ENCODE measurements at regions not wholly inside any gene's neighbourhood (a gene's known extent, or its start where the extent isn't known, plus 50 kb on each side); places are given as distances from the start of the nearest gene placed in this dataset.

DNA sequence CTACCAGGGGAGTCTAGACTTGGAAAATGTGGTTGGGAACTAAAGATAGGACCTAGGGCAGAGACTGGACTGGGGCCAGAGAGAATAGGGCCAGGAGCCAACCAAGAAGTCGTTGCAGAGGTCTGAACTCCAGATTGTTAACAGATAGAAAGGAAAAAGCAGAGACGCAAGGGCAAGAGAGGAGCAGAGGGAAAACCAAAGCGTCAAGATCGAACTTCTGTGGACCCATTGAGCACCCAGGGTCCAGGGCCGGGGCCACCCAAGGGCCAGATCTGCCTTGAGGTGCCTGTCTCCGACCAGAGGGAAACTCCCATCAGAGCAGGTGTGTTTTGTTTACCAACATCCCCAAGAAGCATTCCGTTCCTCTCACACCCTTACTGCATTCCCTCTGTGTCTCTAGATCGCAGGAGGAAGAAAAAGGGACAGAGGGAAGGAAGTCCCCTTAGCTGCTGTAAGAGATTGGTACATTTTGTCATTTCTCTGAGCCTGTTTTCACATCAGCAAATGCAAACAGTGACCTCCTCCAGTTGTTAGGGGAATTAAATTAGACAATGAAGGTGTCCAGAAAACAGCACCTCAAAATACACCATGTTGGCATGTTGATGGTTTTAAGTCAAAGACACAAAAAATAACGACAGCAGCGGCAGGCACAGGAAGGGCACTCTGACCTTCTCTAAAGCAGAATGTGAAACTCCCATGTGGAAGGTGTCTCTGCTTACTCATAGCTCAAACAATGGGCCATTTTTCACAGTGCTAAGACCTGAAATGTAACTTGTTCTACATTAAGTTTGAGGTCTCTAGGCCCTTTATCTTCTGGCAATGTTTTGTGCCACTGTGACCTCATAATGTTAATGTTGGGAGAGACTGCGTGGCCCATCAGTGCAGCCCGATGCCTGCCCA lies 105.8 kb upstream of the RAB4A start:
- TF ChIP-seq CTCF (IDR thresholded peaks at IDR 0.05): no peak
- TF ChIP-seq POLR2A (IDR thresholded peaks at IDR 0.05): no peak
- peaks cover 0 to 13% of the 10 kb centered on the region in 2 donors for H3K4me1 ChIP-seq (replicated peaks in 1 of 2)
- no peak for DNase-seq
- H3K9me3 ChIP-seq (replicated peaks in 1 of 3): no peaks in the 10 kb centered on the region
- H3K36me3 ChIP-seq (replicated peaks in 1 of 2): no peaks in the 10 kb centered on the region
- H3K27ac ChIP-seq: no peak overlapping the region
- intact Hi-C loops (cut with DNase I): no loop called here
- WGBS, 4 donors: 65 to 73% (median 70%) methylated on average over 12 of the region's 12 CpGs
- H3K4me3 ChIP-seq: no peak overlapping the region
- H3K27me3 ChIP-seq: no peaks in the 10 kb centered on the region

DNA sequence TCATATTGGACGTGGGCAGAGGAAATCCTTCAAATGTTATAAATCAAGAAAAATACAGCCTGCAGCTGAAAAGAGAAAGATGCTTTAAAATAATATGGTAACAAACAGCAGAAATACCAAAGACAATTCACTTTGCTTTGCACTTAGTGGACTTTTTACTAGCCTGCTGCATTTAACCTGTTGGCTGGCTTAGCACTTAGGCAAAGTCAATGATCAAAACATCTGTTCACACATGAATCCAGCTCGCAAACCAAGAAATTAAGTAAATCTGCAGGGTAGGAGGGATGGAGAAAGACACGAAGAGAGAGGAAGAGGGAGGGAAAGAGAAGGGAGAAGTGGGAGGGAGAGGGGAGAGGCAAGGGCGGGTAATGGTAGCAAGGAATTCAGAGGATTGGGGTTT lies 103.6 kb upstream of the RAB4A start:
- WGBS, 4 donors: 82 to 89% (median 84%) methylated on average over 4 of the region's 4 CpGs
- Histone ChIP-seq H3K4me1 (replicated peaks in 1 of 2) (peaks cover 11 to 25% of the 10 kb centered on the region in 2 donors), H3K27me3 (no peaks in the 10 kb centered on the region), H3K27ac (no peak overlapping the region), H3K9me3 (replicated peaks in 1 of 3) (no peaks in the 10 kb centered on the region), H3K4me3 (no peak overlapping the region), H3K36me3 (replicated peaks in 1 of 2) (no peaks in the 10 kb centered on the region)
- TF ChIP-seq POLR2A (IDR thresholded peaks at IDR 0.05): no peak
- TF ChIP-seq CTCF (IDR thresholded peaks at IDR 0.05): no peak
- intact Hi-C loops (cut with DNase I): no loop called here
- DNase-seq: no peak

DNA sequence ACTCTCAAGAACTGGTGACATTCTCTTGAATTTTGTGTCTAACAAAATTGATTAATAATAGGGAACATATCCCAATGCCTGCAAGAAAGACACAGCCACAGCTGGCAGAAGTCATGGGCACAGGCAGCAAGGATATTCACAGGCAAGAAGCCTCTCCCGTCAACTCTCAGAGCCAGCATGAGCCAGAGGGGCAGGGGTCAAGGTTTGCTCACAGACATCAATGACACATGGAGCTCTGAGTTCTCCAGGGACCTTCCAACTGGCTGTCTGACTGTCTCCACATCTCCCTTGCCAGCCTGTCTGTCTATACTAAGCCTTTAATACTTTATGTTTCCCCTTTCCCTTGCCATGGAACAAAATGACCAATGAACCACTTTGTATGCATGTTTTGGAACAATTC lies 101.5 kb upstream of the RAB4A start:
- Histone ChIP-seq H3K27ac (no peak overlapping the region), H3K27me3 (no peaks in the 10 kb centered on the region), H3K4me3 (no peak overlapping the region), H3K36me3 (replicated peaks in 1 of 2) (no peaks in the 10 kb centered on the region), H3K4me1 (replicated peaks in 1 of 2) (peaks cover 11 to 25% of the 10 kb centered on the region in 2 donors), H3K9me3 (replicated peaks in 1 of 3) (no peaks in the 10 kb centered on the region)
- TF ChIP-seq CTCF (IDR thresholded peaks at IDR 0.05) (no peak), POLR2A (IDR thresholded peaks at IDR 0.05) (no peak)
- 20 to 50% (median 31%) methylated on average over 1 of the region's 1 CpG for WGBS, 4 donors
- intact Hi-C loops (cut with DNase I): no loop called here
- peak; percentile 56 to 77 (median 70) for DNase-seq

DNA sequence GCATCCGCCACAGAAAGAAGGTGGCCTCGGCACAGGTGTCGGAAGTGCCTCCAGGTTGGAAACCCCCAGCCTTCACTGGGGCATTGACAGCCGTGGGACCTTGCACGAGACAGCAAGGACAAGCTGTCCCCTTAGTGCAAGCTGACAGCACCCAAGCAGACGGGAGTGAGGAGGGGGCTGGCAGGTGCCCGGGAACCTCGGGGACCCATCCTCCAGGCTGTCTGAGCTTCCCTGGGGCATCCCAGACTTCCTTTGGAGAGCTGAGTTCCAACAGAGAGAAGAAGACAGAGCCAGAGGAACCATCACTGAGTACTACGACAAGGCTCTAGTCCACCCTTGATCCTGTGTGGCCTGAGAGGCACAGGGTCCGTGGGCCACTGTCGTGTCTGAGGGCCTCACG lies 100.6 kb upstream of the RAB4A start:
- Histone ChIP-seq H3K4me3 (no peak overlapping the region), H3K27me3 (no peaks in the 10 kb centered on the region), H3K27ac (peak overlapping the region in 3 of 5 donors; percentile 21 to 83 (median 74)), H3K9me3 (replicated peaks in 1 of 3) (no peaks in the 10 kb centered on the region), H3K4me1 (replicated peaks in 1 of 2) (peaks cover 11 to 25% of the 10 kb centered on the region in 2 donors), H3K36me3 (replicated peaks in 1 of 2) (no peaks in the 10 kb centered on the region)
- 70 to 81% (median 76%) methylated on average over 7 to 12 of the region's 12 CpGs for WGBS, 4 donors
- TF ChIP-seq POLR2A (IDR thresholded peaks at IDR 0.05) (no peak), CTCF (IDR thresholded peaks at IDR 0.05) (no peak)
- intact Hi-C loops (cut with DNase I): no loop called here
- DNase-seq: no peak
